GM12892 (cell line): ENCODE measurements at regions not wholly inside any gene's neighbourhood (a gene's known extent, or its start where the extent isn't known, plus 50 kb on each side); places are given as distances from the start of the nearest gene placed in this dataset.

Source experiments
- POLR2A ChIP-seq: IDR thresholded peaks from 2 replicates; pipeline ENCODE4 v1.6.1; 2011; ENCODE audit warnings: low read depth, low read length, control low read depth
- TAF1 ChIP-seq: IDR thresholded peaks from 2 replicates; pipeline ENCODE4 v1.6.1; 2011; ENCODE audit warnings: low read depth, mild to moderate bottlenecking, control low read depth, low read length, borderline replicate concordance

GRCh38 chr15:97319291-97319690 lies 641.2 kb upstream of the ARRDC4 start:
- no peak for TF ChIP-seq POLR2A
- no peak for TF ChIP-seq TAF1
